ENCODE measurements at regions not wholly inside any gene's neighbourhood (a gene's known extent, or its start where the extent isn't known, plus 50 kb on each side); places are given as distances from the start of the nearest gene placed in this dataset.

DNA sequence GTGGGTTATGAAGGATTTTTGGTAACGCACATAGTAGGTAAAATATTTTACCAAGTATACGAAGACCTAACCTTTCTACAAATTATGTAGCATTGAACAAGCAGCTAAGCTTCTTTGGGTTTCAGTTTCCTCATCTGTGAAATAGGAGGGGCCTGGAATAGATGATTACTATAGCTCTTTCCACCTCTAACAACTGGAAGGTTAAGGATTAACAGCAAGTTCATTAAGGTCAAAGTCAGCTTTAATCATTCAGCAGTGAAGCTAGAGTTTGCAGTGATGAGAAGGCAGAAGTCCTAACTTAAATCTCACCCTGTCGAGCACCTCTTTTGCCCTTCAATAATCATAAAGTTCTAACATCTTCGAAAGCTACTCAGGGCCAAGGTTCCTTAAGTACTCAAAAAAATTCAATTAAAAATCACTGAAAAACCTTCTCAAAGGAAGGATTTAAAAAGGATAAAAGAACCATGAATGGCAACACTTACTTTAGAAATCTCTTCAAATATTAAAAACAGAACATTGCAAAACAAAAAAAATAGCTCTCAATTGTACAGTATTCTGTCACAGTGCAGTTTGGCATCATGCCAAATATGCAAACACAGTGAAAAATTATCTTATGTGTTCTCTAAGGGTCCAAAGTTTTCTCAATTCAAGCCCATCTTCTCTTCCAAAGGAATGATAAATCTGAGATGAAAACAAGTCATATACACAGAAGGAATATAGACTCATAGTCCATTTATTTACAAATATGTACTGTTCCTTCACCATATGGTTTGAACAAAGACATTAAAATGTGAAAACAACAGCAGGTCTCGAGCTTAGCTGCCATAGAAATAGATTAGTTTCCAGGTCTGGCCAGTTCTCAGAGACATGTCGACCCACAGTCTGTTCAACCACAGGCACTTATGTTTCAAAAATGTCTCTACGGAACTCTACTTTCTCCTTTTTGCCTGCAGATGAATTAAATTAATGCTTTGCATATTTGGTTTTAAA lies 152.0 kb upstream of the SLC13A1 start:
- no peak overlapping the region for H3K9ac ChIP-seq (ENCODE audit: low read length)
- H3K79me2 ChIP-seq (ENCODE audit: low read length) = no peaks in the 10 kb centered on the region
- no peak overlapping the region for H3K4me2 ChIP-seq (ENCODE audit: low read depth, low read length)
- no peaks in the 10 kb centered on the region for H4K20me1 ChIP-seq (ENCODE audit: insufficient read depth, low read length)
- TF ChIP-seq EZH2phosphoT487 (IDR thresholded peaks at IDR 0.05; ENCODE audit: low read length) = no peak
- TF ChIP-seq, protein P1, sequence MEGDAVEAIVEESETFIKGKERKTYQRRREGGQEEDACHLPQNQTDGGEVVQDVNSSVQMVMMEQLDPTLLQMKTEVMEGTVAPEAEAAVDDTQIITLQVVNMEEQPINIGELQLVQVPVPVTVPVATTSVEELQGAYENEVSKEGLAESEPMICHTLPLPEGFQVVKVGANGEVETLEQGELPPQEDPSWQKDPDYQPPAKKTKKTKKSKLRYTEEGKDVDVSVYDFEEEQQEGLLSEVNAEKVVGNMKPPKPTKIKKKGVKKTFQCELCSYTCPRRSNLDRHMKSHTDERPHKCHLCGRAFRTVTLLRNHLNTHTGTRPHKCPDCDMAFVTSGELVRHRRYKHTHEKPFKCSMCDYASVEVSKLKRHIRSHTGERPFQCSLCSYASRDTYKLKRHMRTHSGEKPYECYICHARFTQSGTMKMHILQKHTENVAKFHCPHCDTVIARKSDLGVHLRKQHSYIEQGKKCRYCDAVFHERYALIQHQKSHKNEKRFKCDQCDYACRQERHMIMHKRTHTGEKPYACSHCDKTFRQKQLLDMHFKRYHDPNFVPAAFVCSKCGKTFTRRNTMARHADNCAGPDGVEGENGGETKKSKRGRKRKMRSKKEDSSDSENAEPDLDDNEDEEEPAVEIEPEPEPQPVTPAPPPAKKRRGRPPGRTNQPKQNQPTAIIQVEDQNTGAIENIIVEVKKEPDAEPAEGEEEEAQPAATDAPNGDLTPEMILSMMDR (IDR thresholded peaks at IDR 0.05; ENCODE audit: low read length) = no peak
- no peak for TF ChIP-seq EZH2 (optimal IDR thresholded peaks at IDR 0.05; ENCODE audit: low read depth, low read length)
- H3K4me1 ChIP-seq (ENCODE audit: low read length) = no peaks in the 10 kb centered on the region
- no peaks in the 10 kb centered on the region for H3K9me3 ChIP-seq (replicated peaks; ENCODE audit: insufficient read depth, low read length)
- no peak for DNase-seq
- no peak overlapping the region for H2AFZ ChIP-seq (ENCODE audit: low read length)
- H3F3A ChIP-seq (ENCODE audit: insufficient read depth, low read length) = no peaks in the 10 kb centered on the region
- H3K27ac ChIP-seq (ENCODE audit: low read length) = no peak overlapping the region
- H3K4me3 ChIP-seq (ENCODE audit: low read length) = no peak overlapping the region
- no peaks in the 10 kb centered on the region for H3K36me3 ChIP-seq (replicated peaks; ENCODE audit: insufficient read depth, low read length)
- H3K27me3 ChIP-seq (replicated peaks; ENCODE audit: insufficient read depth, low read length) = no peaks in the 10 kb centered on the region
- H3K9me2 ChIP-seq (replicated peaks; ENCODE audit: insufficient read depth, low read length) = no peaks in the 10 kb centered on the region

DNA sequence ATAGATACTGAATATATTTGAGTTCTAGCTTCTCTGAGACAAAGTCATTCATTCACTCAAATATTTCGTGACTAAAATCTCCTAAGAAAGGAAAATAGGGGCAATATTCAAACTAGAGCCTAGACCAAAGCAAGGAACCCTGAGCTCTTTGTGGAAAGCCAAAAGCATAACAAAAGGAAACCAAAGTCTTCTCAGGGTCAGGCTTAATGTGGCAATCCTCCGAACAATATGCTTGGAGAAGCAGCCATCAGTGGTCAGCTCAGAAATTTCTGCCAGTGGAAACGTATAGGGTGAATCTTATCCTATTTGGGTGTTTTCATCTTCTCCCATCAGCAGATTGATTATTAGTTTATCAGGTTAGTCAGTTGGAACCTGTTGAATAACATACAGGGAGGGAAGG lies 151.3 kb upstream of the SLC13A1 start:
- no peaks in the 10 kb centered on the region for H3K36me3 ChIP-seq (replicated peaks; ENCODE audit: insufficient read depth, low read length)
- no peaks in the 10 kb centered on the region for H4K20me1 ChIP-seq (ENCODE audit: insufficient read depth, low read length)
- H2AFZ ChIP-seq (ENCODE audit: low read length) = no peak overlapping the region
- no peak overlapping the region for H3K9ac ChIP-seq (ENCODE audit: low read length)
- H3K9me3 ChIP-seq (replicated peaks; ENCODE audit: insufficient read depth, low read length) = no peaks in the 10 kb centered on the region
- H3K27ac ChIP-seq (ENCODE audit: low read length) = no peak overlapping the region
- H3K9me2 ChIP-seq (replicated peaks; ENCODE audit: insufficient read depth, low read length) = no peaks in the 10 kb centered on the region
- DNase-seq = no peak
- no peaks in the 10 kb centered on the region for H3F3A ChIP-seq (ENCODE audit: insufficient read depth, low read length)
- no peaks in the 10 kb centered on the region for H3K4me1 ChIP-seq (ENCODE audit: low read length)
- H3K27me3 ChIP-seq (replicated peaks; ENCODE audit: insufficient read depth, low read length) = no peaks in the 10 kb centered on the region
- H3K4me3 ChIP-seq (ENCODE audit: low read length) = no peak overlapping the region
- TF ChIP-seq EZH2 (optimal IDR thresholded peaks at IDR 0.05; ENCODE audit: low read depth, low read length) = no peak
- TF ChIP-seq, protein P1 (IDR thresholded peaks at IDR 0.05; ENCODE audit: low read length) = no peak
- TF ChIP-seq EZH2phosphoT487 (IDR thresholded peaks at IDR 0.05; ENCODE audit: low read length) = no peak
- no peaks in the 10 kb centered on the region for H3K79me2 ChIP-seq (ENCODE audit: low read length)
- no peak overlapping the region for H3K4me2 ChIP-seq (ENCODE audit: low read depth, low read length)

DNA sequence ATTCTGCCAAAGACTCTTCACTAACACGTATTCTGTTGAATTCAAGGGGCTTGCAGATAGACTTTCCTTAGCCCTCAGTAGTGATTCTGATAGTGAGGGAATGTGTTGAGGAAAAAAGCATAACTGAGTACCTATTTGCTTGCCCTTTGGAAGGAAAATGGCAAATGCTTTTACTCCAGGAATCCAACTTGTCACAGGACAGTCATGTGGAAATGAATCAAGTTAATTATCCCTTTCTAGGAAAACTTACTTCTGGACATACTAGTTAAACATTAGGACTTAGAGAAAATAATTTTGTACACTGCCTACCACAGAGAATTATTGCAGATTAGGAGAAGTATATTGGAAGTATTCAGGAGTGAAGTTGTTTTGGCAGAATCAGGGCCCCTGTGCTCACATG lies 148.9 kb upstream of the SLC13A1 start:
- Histone ChIP-seq H3K36me3 (replicated peaks; ENCODE audit: insufficient read depth, low read length) (no peaks in the 10 kb centered on the region), H3K27me3 (replicated peaks; ENCODE audit: insufficient read depth, low read length) (no peaks in the 10 kb centered on the region), H4K20me1 (ENCODE audit: insufficient read depth, low read length) (no peaks in the 10 kb centered on the region), H2AFZ (ENCODE audit: low read length) (no peak overlapping the region), H3K4me3 (ENCODE audit: low read length) (no peak overlapping the region), H3K79me2 (ENCODE audit: low read length) (no peaks in the 10 kb centered on the region), H3K9me3 (replicated peaks; ENCODE audit: insufficient read depth, low read length) (no peaks in the 10 kb centered on the region), H3K4me2 (ENCODE audit: low read depth, low read length) (no peak overlapping the region), H3K9ac (ENCODE audit: low read length) (no peak overlapping the region), H3F3A (ENCODE audit: insufficient read depth, low read length) (no peaks in the 10 kb centered on the region), H3K9me2 (replicated peaks; ENCODE audit: insufficient read depth, low read length) (no peaks in the 10 kb centered on the region), H3K4me1 (ENCODE audit: low read length) (no peaks in the 10 kb centered on the region), H3K27ac (ENCODE audit: low read length) (no peak overlapping the region)
- no peak for DNase-seq
- TF ChIP-seq, protein P1 (IDR thresholded peaks at IDR 0.05; ENCODE audit: low read length) = no peak
- TF ChIP-seq EZH2phosphoT487 (IDR thresholded peaks at IDR 0.05; ENCODE audit: low read length) (no peak), EZH2 (optimal IDR thresholded peaks at IDR 0.05; ENCODE audit: low read depth, low read length) (no peak)

Data from MM.1S (cell line).